KMS-11 (cell line): ENCODE measurements at regions not wholly inside any gene's neighbourhood (a gene's known extent, or its start where the extent isn't known, plus 50 kb on each side); places are given as distances from the start of the nearest gene placed in this dataset.

Experiments used
- H2AFZ ChIP-seq: fragments of 200-600 bp; sonication (generic); 2 replicates; pipeline ENCODE4 v1.6.1; 2016; ENCODE audit warnings: antibody characterized with exemption, mixed run types, low read depth
- H3K27ac ChIP-seq: fragments of 200-600 bp; sonication (generic); 2 replicates; pipeline ENCODE4 v1.6.1; 2016; ENCODE audit warnings: mild to moderate bottlenecking, mixed run types
- H3K27me3 ChIP-seq: fragments of 200-600 bp; sonication (generic); 2 replicates; pipeline ENCODE4 v1.6.1; 2017; ENCODE audit warnings: mild to moderate bottlenecking, low read depth, mixed run types, moderate library complexity; ENCODE audit not compliant: insufficient read depth
- H3K36me3 ChIP-seq: fragments of 200-600 bp; sonication (generic); 2 replicates; pipeline ENCODE4 v1.6.1; 2017; ENCODE audit warnings: mild to moderate bottlenecking, mixed run types; ENCODE audit not compliant: insufficient read depth
- H3K4me1 ChIP-seq: fragments of 200-600 bp; sonication (generic); 2 replicates; pipeline ENCODE4 v1.6.1; 2016; ENCODE audit warnings: mild to moderate bottlenecking, low read depth, mixed run types; ENCODE audit not compliant: poor library complexity, severe bottlenecking
- H3K4me2 ChIP-seq: fragments of 200-600 bp; sonication (generic); 2 replicates; pipeline ENCODE4 v1.7.0; 2016; ENCODE audit warnings: mild to moderate bottlenecking, mixed run types
- H3K4me3 ChIP-seq: fragments of 200-600 bp; sonication (generic); IDR thresholded peaks from 2 replicates; pipeline ENCODE4 v1.6.1; 2017; ENCODE audit warnings: low read depth, low read length, mixed read lengths; ENCODE audit not compliant: insufficient read depth
- H3K79me2 ChIP-seq: fragments of 200-600 bp; sonication (generic); 2 replicates; pipeline ENCODE4 v1.6.1; 2016; ENCODE audit warnings: low read depth, mixed run types; ENCODE audit not compliant: insufficient read depth
- H3K9ac ChIP-seq: fragments of 200-600 bp; sonication (generic); 2 replicates; pipeline ENCODE4 v1.6.1; 2016; ENCODE audit warnings: mild to moderate bottlenecking, mixed run types
- H4K20me1 ChIP-seq: fragments of 200-600 bp; sonication (generic); 2 replicates; pipeline ENCODE4 v1.6.1; 2016; ENCODE audit warnings: mild to moderate bottlenecking, mixed run types; ENCODE audit not compliant: insufficient read depth
- CTCF ChIP-seq: fragments of 200-600 bp; sonication (generic); conservative IDR thresholded peaks from 2 replicates; pipeline ENCODE4 v1.6.1; 2017; ENCODE audit warnings: low read depth, mild to moderate bottlenecking, antibody characterized with exemption, low read length, moderate library complexity, mixed read lengths

- Histone ChIP-seq H4K20me1 (no peaks in the 10 kb centered on the region), H2AFZ (no peak overlapping the region), H3K27ac (no peak overlapping the region), H3K4me3 (no peak overlapping the region), H3K27me3 (no peaks in the 10 kb centered on the region), H3K79me2 (no peaks in the 10 kb centered on the region), H3K4me2 (no peak overlapping the region), H3K9ac (no peak overlapping the region), H3K4me1 (no peaks in the 10 kb centered on the region), H3K36me3 (no peaks in the 10 kb centered on the region)
- no peak for TF ChIP-seq CTCF
Measured at GRCh38 chrX:96424007-96424406, 260.6 kb upstream of the DIAPH2 start.

- no peaks in the 10 kb centered on the region for H3K79me2 ChIP-seq
Measured at GRCh38 chrX:96425200-96425599, 259.4 kb upstream of the DIAPH2 start.

DNA sequence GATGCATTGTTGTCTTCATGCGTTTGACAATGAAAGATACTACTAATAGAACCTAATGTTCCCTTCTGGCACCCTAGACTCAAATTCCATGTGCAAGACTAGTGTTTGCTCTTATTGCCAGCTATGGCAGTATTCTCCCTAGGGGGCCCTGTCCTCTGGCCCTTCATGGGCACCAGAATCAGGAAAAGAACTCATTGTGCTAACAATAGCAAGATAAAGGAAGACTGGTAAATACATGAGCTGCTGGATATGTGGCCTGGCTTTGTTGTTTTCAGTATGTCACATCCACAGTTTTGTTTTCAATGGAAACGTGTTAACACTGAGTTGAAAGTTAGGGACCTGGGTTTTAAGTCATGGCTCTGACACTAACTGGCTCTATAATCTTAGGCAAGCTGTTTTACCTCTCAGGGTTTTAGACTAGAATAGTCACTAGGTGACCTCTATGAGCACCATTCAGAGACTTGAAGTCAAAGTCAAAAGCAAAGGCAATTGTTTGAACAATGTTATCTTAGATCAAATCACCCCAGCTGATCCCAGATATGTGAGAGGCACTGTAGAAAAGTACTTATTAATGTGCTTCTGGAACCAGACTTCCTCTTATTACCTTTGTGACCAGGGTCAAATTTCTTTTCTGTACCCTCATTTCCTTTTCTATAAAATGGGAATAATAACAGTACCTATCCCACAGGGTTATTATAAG lies 253.7 kb upstream of the DIAPH2 start:
- no peak overlapping the region for H3K4me3 ChIP-seq
- H3K27me3 ChIP-seq, result no peaks in the 10 kb centered on the region
- H2AFZ ChIP-seq, result no peak overlapping the region
- no peak overlapping the region for H3K9ac ChIP-seq
- H3K4me2 ChIP-seq, result no peak overlapping the region
- no peaks in the 10 kb centered on the region for H3K36me3 ChIP-seq
- no peaks in the 10 kb centered on the region for H4K20me1 ChIP-seq
- H3K27ac ChIP-seq, result no peak overlapping the region
- no peaks in the 10 kb centered on the region for H3K79me2 ChIP-seq
- TF ChIP-seq CTCF, result no peak
- no peaks in the 10 kb centered on the region for H3K4me1 ChIP-seq

More at GRCh38 chrX:96425200-96425599, 259.4 kb upstream of the DIAPH2 start:
- H3K4me2 ChIP-seq, result no peak overlapping the region
- H3K36me3 ChIP-seq, result no peaks in the 10 kb centered on the region
- H2AFZ ChIP-seq, result no peak overlapping the region
- H3K4me1 ChIP-seq, result no peaks in the 10 kb centered on the region
- no peak for TF ChIP-seq CTCF
- H3K9ac ChIP-seq, result no peak overlapping the region
- no peak overlapping the region for H3K27ac ChIP-seq
- no peaks in the 10 kb centered on the region for H4K20me1 ChIP-seq
- no peaks in the 10 kb centered on the region for H3K27me3 ChIP-seq
- no peak overlapping the region for H3K4me3 ChIP-seq

DNA sequence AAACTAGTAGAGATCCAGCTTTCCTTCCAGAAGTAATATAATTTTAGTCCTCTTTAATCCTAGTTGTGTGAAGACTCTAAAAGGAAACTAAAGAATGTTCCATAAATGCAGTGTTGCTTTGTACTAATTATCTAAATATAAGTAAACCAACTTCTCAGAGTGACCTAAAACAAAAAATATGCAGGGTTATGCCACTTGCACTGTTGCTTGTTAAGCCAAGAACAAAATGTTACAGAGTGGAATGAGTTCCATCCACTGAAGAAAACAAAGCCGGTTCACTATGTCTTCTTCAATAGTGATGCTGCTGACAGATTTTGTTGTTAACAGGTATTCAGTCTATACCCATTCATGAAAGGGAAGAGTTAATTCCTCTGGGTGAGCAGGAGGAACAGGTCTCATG lies 252.0 kb upstream of the DIAPH2 start:
- TF ChIP-seq CTCF, result no peak
- Histone ChIP-seq H3K4me1 (no peaks in the 10 kb centered on the region), H3K27ac (no peak overlapping the region), H3K36me3 (no peaks in the 10 kb centered on the region), H3K9ac (no peak overlapping the region), H3K79me2 (no peaks in the 10 kb centered on the region), H4K20me1 (no peaks in the 10 kb centered on the region), H2AFZ (no peak overlapping the region), H3K4me3 (no peak overlapping the region), H3K4me2 (no peak overlapping the region), H3K27me3 (no peaks in the 10 kb centered on the region)
